Testis (tissue), 2 donors: ENCODE measurements at regions not wholly inside any gene's neighbourhood (a gene's known extent, or its start where the extent isn't known, plus 50 kb on each side); places are given as distances from the start of the nearest gene placed in this dataset.
A peak's percentile ranks its signal among the peaks of the same experiment; 100 is the strongest.

Source experiments
- DNase-seq: peaks from one replicate; pipeline ENCODE4 v3.0.0-alpha.2; 2019
- H3K27ac ChIP-seq, 2 donors: fragments of 200-600 bp; sonication (generic); one replicate each; pipeline ENCODE4 v1.5.1; 2019
- H3K27me3 ChIP-seq: fragments of 200-600 bp; sonication (generic); one replicate; pipeline ENCODE4 v1.5.1; 2019
- H3K36me3 ChIP-seq: fragments of 200-600 bp; sonication (generic); one replicate; pipeline ENCODE4 v1.5.1; 2017; ENCODE audit warnings: low read depth; ENCODE audit errors: missing control alignments
- H3K4me1 ChIP-seq: fragments of 200-600 bp; sonication (generic); one replicate; pipeline ENCODE4 v1.5.1; 2019
- H3K4me3 ChIP-seq, 2 donors: fragments of 200-600 bp; sonication (generic); one replicate each; pipeline ENCODE4 v1.5.1; 2017 to 2019
- H3K9me3 ChIP-seq: fragments of 200-600 bp; sonication (generic); one replicate; pipeline ENCODE4 v1.5.1; 2017
- CTCF ChIP-seq, 3 experiments: fragments of 450-650 bp in 2 of 3; fragments of 200-600 bp in 1 of 3; sonication (generic) in 1 of 3; IDR thresholded peaks; one replicate each; pipeline ENCODE4 v1.5.1; 2016 to 2019; ENCODE audit warnings: antibody characterized with exemption in 3 of 3, mild to moderate bottlenecking in 2 of 3, moderate library complexity in 1 of 3
- POLR2A ChIP-seq: fragments of 450-650 bp; IDR thresholded peaks from one replicate; pipeline ENCODE4 v1.6.1; 2017; ENCODE audit warnings: antibody characterized with exemption, mild to moderate bottlenecking, moderate library complexity
- WGBS, 2 donors: methylation state at CpG; one replicate each; pipeline ENCODE4 v1.1.5; 2018; 5-methylcytosine and 5-hydroxymethylcytosine counted together
- intact Hi-C: fragments of 100-400 bp; cut with DNase I; formaldehyde crosslinking; loops from one replicate; pipeline ENCODE4 v1.15.1; 2023; ENCODE audit warnings: low total_unique reads

GRCh38 chr2:42906111-42906556 is 113.8 kb upstream of the HAAO start:
- Histone ChIP-seq H3K36me3 (no peaks in the 10 kb centered on the region), H3K4me1 (peaks cover 55% of the 10 kb centered on the region), H3K9me3 (no peaks in the 10 kb centered on the region), H3K27me3 (no peaks in the 10 kb centered on the region), H3K27ac (peak overlapping the region; percentile 48 to 77), H3K4me3 (no peak overlapping the region)
- DNase-seq: no peak
- 50 to 65% methylated on average over 4 of the region's 4 CpGs for WGBS, 2 donors
- intact Hi-C loops: no loop called here
- TF ChIP-seq CTCF (IDR thresholded peaks at IDR 0.05): no peak
- no peak for TF ChIP-seq POLR2A

- TF ChIP-seq CTCF (IDR thresholded peaks at IDR 0.05) (no peak), POLR2A (no peak)
- Histone ChIP-seq H3K4me3 (no peak overlapping the region), H3K9me3 (no peaks in the 10 kb centered on the region), H3K27me3 (no peaks in the 10 kb centered on the region), H3K27ac (peak overlapping the region; percentile 48 to 77), H3K36me3 (no peaks in the 10 kb centered on the region), H3K4me1 (peaks cover 52% of the 10 kb centered on the region)
- intact Hi-C loops: no loop called here
- DNase-seq: no peak
- 48 to 59% methylated on average over 18 to 25 of the region's 25 CpGs for WGBS, 2 donors
Measured at GRCh38 chr2:42905341-42906110, 113.1 kb upstream of the HAAO start.

GRCh38 chr2:42904576-42904876 is 112.1 kb upstream of the HAAO start:
- no peak overlapping the region for H3K4me3 ChIP-seq

GRCh38 chr2:42903821-42904575 is 111.6 kb upstream of the HAAO start:
- 80 to 92% methylated on average over 10 to 16 of the region's 16 CpGs for WGBS, 2 donors
- no peaks in the 10 kb centered on the region for H3K9me3 ChIP-seq
- H3K4me1 ChIP-seq: peaks cover 52% of the 10 kb centered on the region
- intact Hi-C loops: no loop called here
- H3K27ac ChIP-seq: peak overlapping the region in 1 of 2 donors; percentile 34
- H3K36me3 ChIP-seq: no peaks in the 10 kb centered on the region
- no peaks in the 10 kb centered on the region for H3K27me3 ChIP-seq
- no peak for DNase-seq
- no peak overlapping the region for H3K4me3 ChIP-seq
- no peak for TF ChIP-seq CTCF (IDR thresholded peaks at IDR 0.05)

More at GRCh38 chr2:42904576-42904876, 112.1 kb upstream of the HAAO start:
- intact Hi-C loops: no loop called here
- WGBS, 2 donors: 83 to 94% methylated on average over 3 of the region's 3 CpGs
- Histone ChIP-seq H3K4me1 (peaks cover 56% of the 10 kb centered on the region), H3K36me3 (no peaks in the 10 kb centered on the region), H3K27ac (no peak overlapping the region), H3K27me3 (no peaks in the 10 kb centered on the region), H3K9me3 (no peaks in the 10 kb centered on the region)
- DNase-seq: no peak
- TF ChIP-seq POLR2A (no peak), CTCF (IDR thresholded peaks at IDR 0.05) (no peak)
